Panc1 (cell line): ENCODE measurements at regions not wholly inside any gene's neighbourhood (a gene's known extent, or its start where the extent isn't known, plus 50 kb on each side); places are given as distances from the start of the nearest gene placed in this dataset.

Experiments
- TCF7L2 ChIP-seq: IDR thresholded peaks from 2 replicates; pipeline ENCODE4 v1.6.1; 2011; ENCODE audit warnings: mild to moderate bottlenecking, low read depth, low read length, inconsistent platforms
- TF ChIP-seq, protein P1 (sequence below): fragments of 450-650 bp; IDR thresholded peaks from 2 replicates; pipeline ENCODE4 v1.5.1; 2017; ENCODE audit warnings: mild to moderate bottlenecking

DNA sequence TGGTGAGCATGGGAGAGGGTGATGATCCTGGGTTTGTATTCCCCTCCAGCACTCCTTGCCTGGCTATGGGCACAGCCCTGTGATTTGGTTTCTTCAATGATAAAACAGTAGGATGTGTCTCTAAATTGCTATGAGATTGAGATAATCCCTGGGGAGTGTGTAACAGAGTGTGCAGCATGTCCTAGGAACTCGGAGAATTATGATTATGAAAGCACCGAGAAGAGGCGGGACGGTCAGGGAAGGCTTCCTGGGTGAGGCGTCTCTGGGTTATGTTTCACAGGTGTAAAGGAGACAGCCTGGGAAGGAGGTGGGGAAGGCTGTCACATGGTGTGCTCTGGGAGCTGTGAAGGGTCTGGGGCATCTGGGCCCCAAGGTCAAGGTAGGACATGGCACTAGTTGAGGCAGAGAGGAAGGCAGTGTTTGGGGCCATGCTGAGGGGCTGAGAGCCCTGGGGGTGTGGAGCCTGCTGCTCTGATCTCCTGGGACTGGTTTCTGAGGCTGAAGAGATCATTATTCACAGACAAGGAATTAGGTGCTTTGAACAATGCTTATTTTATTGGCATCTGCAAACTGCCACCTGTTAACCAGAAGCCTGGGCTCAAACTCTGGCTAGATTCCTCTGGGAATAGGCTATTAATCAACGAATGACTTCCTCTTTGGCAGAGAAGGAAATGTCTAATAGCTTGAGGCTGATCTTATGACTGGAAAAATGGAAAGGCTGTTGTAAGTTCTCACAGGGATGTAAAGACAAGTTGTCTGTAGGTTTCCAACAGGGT is 73.8 kb upstream of the IL12B start:
- TF ChIP-seq, protein P1, sequence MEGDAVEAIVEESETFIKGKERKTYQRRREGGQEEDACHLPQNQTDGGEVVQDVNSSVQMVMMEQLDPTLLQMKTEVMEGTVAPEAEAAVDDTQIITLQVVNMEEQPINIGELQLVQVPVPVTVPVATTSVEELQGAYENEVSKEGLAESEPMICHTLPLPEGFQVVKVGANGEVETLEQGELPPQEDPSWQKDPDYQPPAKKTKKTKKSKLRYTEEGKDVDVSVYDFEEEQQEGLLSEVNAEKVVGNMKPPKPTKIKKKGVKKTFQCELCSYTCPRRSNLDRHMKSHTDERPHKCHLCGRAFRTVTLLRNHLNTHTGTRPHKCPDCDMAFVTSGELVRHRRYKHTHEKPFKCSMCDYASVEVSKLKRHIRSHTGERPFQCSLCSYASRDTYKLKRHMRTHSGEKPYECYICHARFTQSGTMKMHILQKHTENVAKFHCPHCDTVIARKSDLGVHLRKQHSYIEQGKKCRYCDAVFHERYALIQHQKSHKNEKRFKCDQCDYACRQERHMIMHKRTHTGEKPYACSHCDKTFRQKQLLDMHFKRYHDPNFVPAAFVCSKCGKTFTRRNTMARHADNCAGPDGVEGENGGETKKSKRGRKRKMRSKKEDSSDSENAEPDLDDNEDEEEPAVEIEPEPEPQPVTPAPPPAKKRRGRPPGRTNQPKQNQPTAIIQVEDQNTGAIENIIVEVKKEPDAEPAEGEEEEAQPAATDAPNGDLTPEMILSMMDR = no peak
- no peak for TF ChIP-seq TCF7L2
